ENCODE measurements at regions not wholly inside any gene's neighbourhood (a gene's known extent, or its start where the extent isn't known, plus 50 kb on each side); places are given as distances from the start of the nearest gene placed in this dataset.

GRCh38 chr11:129696309-129696989, 119.2 kb upstream of the TMEM45B start:
- Histone ChIP-seq H3K27me3 (ENCODE audit: insufficient read depth, insufficient read length) (no peaks in the 10 kb centered on the region), H3K9ac (ENCODE audit: insufficient read length, low read depth) (no peak overlapping the region), H3K9me3 (ENCODE audit: insufficient read depth, low read length) (no peaks in the 10 kb centered on the region), H3K4me3 (ENCODE audit: insufficient read length, low read depth) (no peak overlapping the region), H3K4me1 (ENCODE audit: insufficient read depth, insufficient read length) (no peaks in the 10 kb centered on the region), H3K36me3 (ENCODE audit: insufficient read depth, insufficient read length, low read length) (no peaks in the 10 kb centered on the region)
- no peak for TF ChIP-seq YY1 (IDR thresholded peaks at IDR 0.05; ENCODE audit: insufficient read depth, insufficient read length)
- no peak for TF ChIP-seq SUZ12 (IDR thresholded peaks at IDR 0.05; ENCODE audit: extremely low read depth, insufficient read depth, insufficient read length)
- no peak for TF ChIP-seq ZNF274 (IDR thresholded peaks at IDR 0.05; ENCODE audit: low read depth, low read length)
- no peak for DNase-seq (ENCODE audit: low read depth, low spot score)

- no peaks in the 10 kb centered on the region for H3K4me1 ChIP-seq (ENCODE audit: insufficient read depth, insufficient read length)
- no peak for DNase-seq (ENCODE audit: low read depth, low spot score)
- no peak overlapping the region for H3K4me3 ChIP-seq (ENCODE audit: insufficient read length, low read depth)
- no peaks in the 10 kb centered on the region for H3K9me3 ChIP-seq (ENCODE audit: insufficient read depth, low read length)
- H3K27me3 ChIP-seq (ENCODE audit: insufficient read depth, insufficient read length), result no peaks in the 10 kb centered on the region
- no peaks in the 10 kb centered on the region for H3K36me3 ChIP-seq (ENCODE audit: insufficient read depth, insufficient read length, low read length)
- TF ChIP-seq YY1 (IDR thresholded peaks at IDR 0.05; ENCODE audit: insufficient read depth, insufficient read length) (no peak), SUZ12 (IDR thresholded peaks at IDR 0.05; ENCODE audit: extremely low read depth, insufficient read depth, insufficient read length) (no peak), ZNF274 (IDR thresholded peaks at IDR 0.05; ENCODE audit: low read depth, low read length) (no peak)
- H3K9ac ChIP-seq (ENCODE audit: insufficient read length, low read depth), result no peak overlapping the region
Observed at GRCh38 chr11:129698212-129698611, 117.4 kb upstream of the TMEM45B start.

- Histone ChIP-seq H3K4me1 (ENCODE audit: insufficient read depth, insufficient read length) (no peaks in the 10 kb centered on the region), H3K9me3 (ENCODE audit: insufficient read depth, low read length) (no peaks in the 10 kb centered on the region), H3K4me3 (ENCODE audit: insufficient read length, low read depth) (no peak overlapping the region), H3K9ac (ENCODE audit: insufficient read length, low read depth) (no peak overlapping the region), H3K27me3 (ENCODE audit: insufficient read depth, insufficient read length) (no peaks in the 10 kb centered on the region), H3K36me3 (ENCODE audit: insufficient read depth, insufficient read length, low read length) (no peaks in the 10 kb centered on the region)
- no peak for TF ChIP-seq ZNF274 (IDR thresholded peaks at IDR 0.05; ENCODE audit: low read depth, low read length)
- no peak for TF ChIP-seq YY1 (IDR thresholded peaks at IDR 0.05; ENCODE audit: insufficient read depth, insufficient read length)
- TF ChIP-seq SUZ12 (IDR thresholded peaks at IDR 0.05; ENCODE audit: extremely low read depth, insufficient read depth, insufficient read length), result no peak
- DNase-seq (ENCODE audit: low read depth, low spot score), result no peak
Observed at GRCh38 chr11:129699711-129700304, 115.8 kb upstream of the TMEM45B start.

GRCh38 chr11:129700701-129701100, 114.9 kb upstream of the TMEM45B start:
- H3K9ac ChIP-seq (ENCODE audit: insufficient read length, low read depth), result no peak overlapping the region

GRCh38 chr11:129701706-129702105, 113.9 kb upstream of the TMEM45B start:
- TF ChIP-seq YY1 (IDR thresholded peaks at IDR 0.05; ENCODE audit: insufficient read depth, insufficient read length) (no peak), ZNF274 (IDR thresholded peaks at IDR 0.05; ENCODE audit: low read depth, low read length) (no peak), SUZ12 (IDR thresholded peaks at IDR 0.05; ENCODE audit: extremely low read depth, insufficient read depth, insufficient read length) (no peak)
- Histone ChIP-seq H3K9ac (ENCODE audit: insufficient read length, low read depth) (no peak overlapping the region), H3K4me3 (ENCODE audit: insufficient read length, low read depth) (no peak overlapping the region), H3K36me3 (ENCODE audit: insufficient read depth, insufficient read length, low read length) (no peaks in the 10 kb centered on the region), H3K9me3 (ENCODE audit: insufficient read depth, low read length) (no peaks in the 10 kb centered on the region), H3K4me1 (ENCODE audit: insufficient read depth, insufficient read length) (no peaks in the 10 kb centered on the region), H3K27me3 (ENCODE audit: insufficient read depth, insufficient read length) (no peaks in the 10 kb centered on the region)
- DNase-seq (ENCODE audit: low read depth, low spot score), result no peak

More at GRCh38 chr11:129700701-129701100, 114.9 kb upstream of the TMEM45B start:
- Histone ChIP-seq H3K4me1 (ENCODE audit: insufficient read depth, insufficient read length) (no peaks in the 10 kb centered on the region), H3K27me3 (ENCODE audit: insufficient read depth, insufficient read length) (no peaks in the 10 kb centered on the region), H3K36me3 (ENCODE audit: insufficient read depth, insufficient read length, low read length) (no peaks in the 10 kb centered on the region), H3K9me3 (ENCODE audit: insufficient read depth, low read length) (no peaks in the 10 kb centered on the region), H3K4me3 (ENCODE audit: insufficient read length, low read depth) (no peak overlapping the region)
- no peak for TF ChIP-seq SUZ12 (IDR thresholded peaks at IDR 0.05; ENCODE audit: extremely low read depth, insufficient read depth, insufficient read length)
- TF ChIP-seq YY1 (IDR thresholded peaks at IDR 0.05; ENCODE audit: insufficient read depth, insufficient read length), result no peak
- no peak for TF ChIP-seq ZNF274 (IDR thresholded peaks at IDR 0.05; ENCODE audit: low read depth, low read length)
- no peak for DNase-seq (ENCODE audit: low read depth, low spot score)

GRCh38 chr11:129702410-129703398, 112.9 kb upstream of the TMEM45B start:
- Histone ChIP-seq H3K4me1 (ENCODE audit: insufficient read depth, insufficient read length) (no peaks in the 10 kb centered on the region), H3K4me3 (ENCODE audit: insufficient read length, low read depth) (no peak overlapping the region), H3K9me3 (ENCODE audit: insufficient read depth, low read length) (no peaks in the 10 kb centered on the region), H3K36me3 (ENCODE audit: insufficient read depth, insufficient read length, low read length) (no peaks in the 10 kb centered on the region), H3K27me3 (ENCODE audit: insufficient read depth, insufficient read length) (no peaks in the 10 kb centered on the region), H3K9ac (ENCODE audit: insufficient read length, low read depth) (no peak overlapping the region)
- TF ChIP-seq SUZ12 (IDR thresholded peaks at IDR 0.05; ENCODE audit: extremely low read depth, insufficient read depth, insufficient read length) (no peak), YY1 (IDR thresholded peaks at IDR 0.05; ENCODE audit: insufficient read depth, insufficient read length) (no peak), ZNF274 (IDR thresholded peaks at IDR 0.05; ENCODE audit: low read depth, low read length) (no peak)
- DNase-seq (ENCODE audit: low read depth, low spot score), result no peak

Data from NT2/D1 (cell line).